Endodermal cell (in vitro differentiated cells): ENCODE measurements at regions not wholly inside any gene's neighbourhood (a gene's known extent, or its start where the extent isn't known, plus 50 kb on each side); places are given as distances from the start of the nearest gene placed in this dataset.

Experiments
- DNase-seq: peaks from one replicate; pipeline ENCODE4 v3.0.0-alpha.2; 2017
- H3K27ac ChIP-seq: 2 replicates; pipeline ENCODE4 v1.5.1; 2013; ENCODE audit warnings: mild to moderate bottlenecking, low read depth, low read length, moderate library complexity
- H3K27me3 ChIP-seq: 2 replicates; pipeline ENCODE4 v1.6.1; 2013; ENCODE audit warnings: mild to moderate bottlenecking, low read length, moderate library complexity; ENCODE audit not compliant: insufficient read depth, control insufficient read depth, poor library complexity, severe bottlenecking
- H3K36me3 ChIP-seq: 2 replicates; pipeline ENCODE4 v1.7.0; 2013; ENCODE audit warnings: mild to moderate bottlenecking, low read length, moderate library complexity; ENCODE audit not compliant: control insufficient read depth, insufficient read depth
- H3K4me1 ChIP-seq: one replicate; pipeline ENCODE4 v1.7.0; 2013; ENCODE audit warnings: low read length; ENCODE audit not compliant: control insufficient read depth, insufficient read depth
- H3K4me3 ChIP-seq: 2 replicates; pipeline ENCODE4 v1.5.1; 2013; ENCODE audit warnings: mild to moderate bottlenecking, low read length, moderate library complexity
- H3K9ac ChIP-seq: 2 replicates; pipeline ENCODE4 v1.6.1; 2013; ENCODE audit warnings: mild to moderate bottlenecking, low read length, moderate library complexity; ENCODE audit not compliant: poor library complexity, severe bottlenecking; ENCODE audit errors: extremely low read depth
- H3K9me3 ChIP-seq: 2 replicates; pipeline ENCODE4 v1.6.1; 2013; ENCODE audit warnings: mild to moderate bottlenecking, low read length, moderate library complexity; ENCODE audit not compliant: control insufficient read depth
- H3K27ac Mint-ChIP-seq: 2 replicates; pipeline ENCODE4 v1.8.0; 2020; ENCODE audit warnings: mixed read lengths
- H3K27me3 Mint-ChIP-seq: 2 replicates; pipeline ENCODE4 v1.8.0; 2021; ENCODE audit warnings: mild to moderate bottlenecking, mixed read lengths; ENCODE audit not compliant: insufficient read depth
- H3K36me3 Mint-ChIP-seq: 2 replicates; pipeline ENCODE4 v1.8.0; 2020; ENCODE audit warnings: low read depth, mixed read lengths
- H3K4me1 Mint-ChIP-seq: 2 replicates; pipeline ENCODE4 v1.8.0; 2020; ENCODE audit warnings: mixed read lengths
- H3K4me3 Mint-ChIP-seq: 2 replicates; pipeline ENCODE4 v1.8.0; 2020; ENCODE audit warnings: mild to moderate bottlenecking, moderate library complexity, mixed read lengths
- H3K9me3 Mint-ChIP-seq: 2 replicates; pipeline ENCODE4 v1.8.0; 2020; ENCODE audit warnings: mild to moderate bottlenecking, mixed read lengths
- WGBS, 2 experiments: methylation state at CpG; one replicate each; pipeline versions ENCODE4 v1.1.5 to v1.1.7; 2013; ENCODE audit warnings: missing lambda C conversion rate in 2 of 2, mixed read lengths in 1 of 2; ENCODE audit not compliant: insufficient coverage in 1 of 2, insufficient read length in 1 of 2; 5-methylcytosine and 5-hydroxymethylcytosine counted together
- TF ChIP-seq, protein P1 (sequence below): fragments of 200-600 bp; sonication (generic); conservative IDR thresholded peaks from 2 replicates; pipeline ENCODE4 v1.5.0; 2021; ENCODE audit warnings: antibody characterized with exemption, mild to moderate bottlenecking

DNA sequence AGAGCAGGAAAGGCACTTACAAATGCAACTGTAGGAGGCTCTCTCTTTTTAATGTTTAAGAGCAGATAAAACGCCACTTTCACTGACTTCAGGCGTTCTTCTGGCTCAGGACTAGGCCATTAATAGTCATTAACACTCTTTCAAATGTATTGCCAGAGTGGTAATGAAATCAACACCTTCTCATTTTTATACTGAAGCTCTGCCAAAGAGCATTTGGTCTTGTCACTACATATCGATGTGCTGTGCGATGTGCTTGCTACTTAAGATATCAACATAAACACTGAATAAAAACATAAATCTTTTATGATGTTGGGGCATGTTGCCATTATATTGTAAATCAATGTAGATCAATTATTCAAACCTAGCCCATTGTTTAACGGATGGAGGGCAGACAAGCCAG is 634.7 kb downstream of the ARL4A start:
- Mint-ChIP-seq H3K27me3 (no peaks in the 10 kb centered on the region), H3K9me3 (peaks cover 14% of the 10 kb centered on the region), H3K36me3 (peaks cover 3% of the 10 kb centered on the region), H3K4me1 (peaks cover 10% of the 10 kb centered on the region), H3K4me3 (no peak overlapping the region), H3K27ac (peak overlapping the region; percentile 80)
- H3K9ac ChIP-seq, result no peak overlapping the region
- H3K4me3 ChIP-seq, result no peak overlapping the region
- H3K4me1 ChIP-seq, result no peaks in the 10 kb centered on the region
- H3K27ac ChIP-seq, result no peak overlapping the region
- WGBS, 2 experiments, result 58 to 67% methylated on average over 4 to 5 of the region's 5 CpGs
- no peak for DNase-seq
- TF ChIP-seq, protein P1, sequence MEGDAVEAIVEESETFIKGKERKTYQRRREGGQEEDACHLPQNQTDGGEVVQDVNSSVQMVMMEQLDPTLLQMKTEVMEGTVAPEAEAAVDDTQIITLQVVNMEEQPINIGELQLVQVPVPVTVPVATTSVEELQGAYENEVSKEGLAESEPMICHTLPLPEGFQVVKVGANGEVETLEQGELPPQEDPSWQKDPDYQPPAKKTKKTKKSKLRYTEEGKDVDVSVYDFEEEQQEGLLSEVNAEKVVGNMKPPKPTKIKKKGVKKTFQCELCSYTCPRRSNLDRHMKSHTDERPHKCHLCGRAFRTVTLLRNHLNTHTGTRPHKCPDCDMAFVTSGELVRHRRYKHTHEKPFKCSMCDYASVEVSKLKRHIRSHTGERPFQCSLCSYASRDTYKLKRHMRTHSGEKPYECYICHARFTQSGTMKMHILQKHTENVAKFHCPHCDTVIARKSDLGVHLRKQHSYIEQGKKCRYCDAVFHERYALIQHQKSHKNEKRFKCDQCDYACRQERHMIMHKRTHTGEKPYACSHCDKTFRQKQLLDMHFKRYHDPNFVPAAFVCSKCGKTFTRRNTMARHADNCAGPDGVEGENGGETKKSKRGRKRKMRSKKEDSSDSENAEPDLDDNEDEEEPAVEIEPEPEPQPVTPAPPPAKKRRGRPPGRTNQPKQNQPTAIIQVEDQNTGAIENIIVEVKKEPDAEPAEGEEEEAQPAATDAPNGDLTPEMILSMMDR, result no peak
- no peaks in the 10 kb centered on the region for H3K36me3 ChIP-seq
- no peaks in the 10 kb centered on the region for H3K27me3 ChIP-seq
- H3K9me3 ChIP-seq, result peaks cover 15% of the 10 kb centered on the region

GRCh38 chr7:13327669-13328068 is 640.2 kb downstream of the ARL4A start:
- TF ChIP-seq, protein P1, result no peak

GRCh38 chr7:13333371-13333770 is 645.9 kb downstream of the ARL4A start:
- Histone ChIP-seq H3K9me3 (no peaks in the 10 kb centered on the region), H3K36me3 (no peaks in the 10 kb centered on the region), H3K27me3 (no peaks in the 10 kb centered on the region), H3K4me3 (no peak overlapping the region), H3K4me1 (peaks cover 14% of the 10 kb centered on the region), H3K27ac (no peak overlapping the region), H3K9ac (no peak overlapping the region)
- Mint-ChIP-seq H3K9me3 (no peaks in the 10 kb centered on the region), H3K36me3 (no peaks in the 10 kb centered on the region), H3K4me3 (no peak overlapping the region), H3K27ac (no peak overlapping the region), H3K4me1 (peaks cover 19% of the 10 kb centered on the region), H3K27me3 (no peaks in the 10 kb centered on the region)
- no peak for DNase-seq
- 93 to 100% methylated on average over 1 of the region's 1 CpG for WGBS, 2 experiments
- TF ChIP-seq, protein P1, result no peak

More at GRCh38 chr7:13327669-13328068, 640.2 kb downstream of the ARL4A start:
- H3K4me1 ChIP-seq, result peaks cover 14% of the 10 kb centered on the region
- H3K4me3 ChIP-seq, result peak overlapping the region; percentile 13
- Mint-ChIP-seq H3K4me1 (peaks cover 19% of the 10 kb centered on the region), H3K9me3 (peaks cover 20% of the 10 kb centered on the region), H3K4me3 (no peak overlapping the region), H3K36me3 (peaks cover 3% of the 10 kb centered on the region), H3K27me3 (no peaks in the 10 kb centered on the region), H3K27ac (no peak overlapping the region)
- peaks cover 20% of the 10 kb centered on the region for H3K9me3 ChIP-seq
- H3K36me3 ChIP-seq, result no peaks in the 10 kb centered on the region
- no peak overlapping the region for H3K9ac ChIP-seq
- H3K27me3 ChIP-seq, result no peaks in the 10 kb centered on the region
- 79 to 100% methylated on average over 1 of the region's 1 CpG for WGBS, 2 experiments
- no peak for DNase-seq
- no peak overlapping the region for H3K27ac ChIP-seq
